Activated CD4-positive, alpha-beta T cell treated with anti-CD3 and anti-CD28 coated beads for 24 hours (primary cell): ENCODE measurements at regions not wholly inside any gene's neighbourhood (a gene's known extent, or its start where the extent isn't known, plus 50 kb on each side); places are given as distances from the start of the nearest gene placed in this dataset.
"Not testable (repeated sequence)": the region's sequence is repeated elsewhere in the genome, so short reads cannot be mapped to it uniquely, and the experiment has no call there.

Experiments used
- DNase-seq, 2 donors: peaks; one replicate each; pipeline ENCODE4 v3.0.0-alpha.2; 2020; ENCODE audit warnings: low read depth in 2 of 2

DNA sequence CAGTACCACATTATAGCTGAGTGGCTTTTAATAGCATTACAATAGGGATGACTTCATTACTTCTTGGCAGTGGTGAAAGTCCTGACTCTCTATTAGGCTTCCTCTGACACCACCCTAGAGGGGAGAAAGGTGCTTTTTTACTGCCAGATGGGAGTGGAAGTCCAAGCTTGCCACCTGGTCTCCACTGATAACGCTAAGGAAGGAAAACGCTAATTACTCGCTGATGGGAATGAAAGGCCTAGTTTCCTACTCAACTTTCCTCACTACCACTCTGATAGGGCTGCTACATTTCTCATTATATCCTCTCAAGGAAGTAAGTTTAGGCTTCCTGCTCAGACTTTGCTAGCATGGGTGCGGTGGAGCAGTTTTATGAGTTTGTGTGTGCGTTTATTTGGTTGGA lies 62.3 kb upstream of the PAGE3 start:
- DNase-seq = no peak

DNA sequence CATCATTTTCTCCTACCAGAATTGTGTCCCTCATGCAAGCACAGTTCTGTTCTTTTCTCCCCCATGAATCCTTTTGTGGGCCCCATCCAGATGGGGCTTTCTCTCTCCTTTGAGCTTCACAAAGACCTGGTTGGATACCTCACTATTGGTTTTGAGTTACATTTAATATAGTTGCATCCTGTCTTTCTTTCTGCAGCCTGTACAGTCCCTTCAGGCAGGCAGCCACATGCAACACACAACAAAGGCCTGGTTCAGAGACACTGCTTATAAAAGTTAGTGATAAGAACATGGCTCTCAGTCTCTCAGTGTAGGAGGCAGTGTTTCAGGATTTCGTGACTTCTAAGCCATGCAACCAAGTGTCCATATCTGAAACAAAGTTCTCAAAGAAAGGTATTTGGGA lies 70.6 kb upstream of the PAGE3 start:
- DNase-seq = no peak

DNA sequence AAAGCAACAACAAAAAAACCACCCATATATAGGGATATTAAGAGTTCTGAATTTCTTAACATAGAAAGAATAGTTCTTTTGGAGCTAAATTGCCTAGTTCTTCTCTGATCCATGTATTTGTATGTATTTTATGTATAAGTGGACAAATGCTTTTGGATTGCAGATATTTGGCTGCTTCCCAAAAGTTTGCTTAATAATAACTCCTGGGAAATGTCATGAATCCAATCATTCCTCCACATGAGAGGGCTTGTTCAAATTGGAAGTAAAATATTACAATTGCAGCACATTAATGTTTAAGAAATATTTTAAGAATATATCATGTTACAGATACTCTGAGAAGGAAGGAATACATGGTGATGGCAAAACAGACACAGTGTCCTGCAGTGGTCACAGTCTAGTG lies 71.5 kb upstream of the PAGE3 start:
- no peak for DNase-seq

DNA sequence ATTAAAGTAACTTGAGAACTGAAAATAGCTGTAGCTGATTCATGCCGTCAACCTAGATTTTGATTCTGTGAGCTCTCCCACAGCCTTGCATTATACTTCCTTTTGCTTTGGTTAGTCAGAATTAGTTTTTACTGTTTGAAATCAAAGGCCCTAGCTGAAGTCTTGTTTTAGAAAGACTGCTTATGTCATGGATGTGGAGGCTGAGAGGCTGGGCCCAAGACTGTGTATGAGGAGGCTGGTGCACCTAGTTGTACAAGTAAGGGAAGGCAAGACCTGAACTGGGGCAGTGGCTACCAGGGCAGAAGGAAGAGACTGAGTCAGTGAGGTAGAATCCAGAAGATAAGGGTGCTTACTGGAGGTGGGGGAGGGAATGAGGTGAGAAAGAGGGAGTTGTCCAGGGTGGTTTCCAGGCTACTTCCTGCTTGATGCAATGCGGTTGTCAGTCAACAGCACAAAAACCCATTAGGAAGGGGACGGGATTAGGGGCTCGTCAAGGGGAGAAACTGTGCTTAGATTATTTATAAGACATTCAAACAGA lies 76.2 kb upstream of the PAGE3 start:
- DNase-seq = no peak

DNA sequence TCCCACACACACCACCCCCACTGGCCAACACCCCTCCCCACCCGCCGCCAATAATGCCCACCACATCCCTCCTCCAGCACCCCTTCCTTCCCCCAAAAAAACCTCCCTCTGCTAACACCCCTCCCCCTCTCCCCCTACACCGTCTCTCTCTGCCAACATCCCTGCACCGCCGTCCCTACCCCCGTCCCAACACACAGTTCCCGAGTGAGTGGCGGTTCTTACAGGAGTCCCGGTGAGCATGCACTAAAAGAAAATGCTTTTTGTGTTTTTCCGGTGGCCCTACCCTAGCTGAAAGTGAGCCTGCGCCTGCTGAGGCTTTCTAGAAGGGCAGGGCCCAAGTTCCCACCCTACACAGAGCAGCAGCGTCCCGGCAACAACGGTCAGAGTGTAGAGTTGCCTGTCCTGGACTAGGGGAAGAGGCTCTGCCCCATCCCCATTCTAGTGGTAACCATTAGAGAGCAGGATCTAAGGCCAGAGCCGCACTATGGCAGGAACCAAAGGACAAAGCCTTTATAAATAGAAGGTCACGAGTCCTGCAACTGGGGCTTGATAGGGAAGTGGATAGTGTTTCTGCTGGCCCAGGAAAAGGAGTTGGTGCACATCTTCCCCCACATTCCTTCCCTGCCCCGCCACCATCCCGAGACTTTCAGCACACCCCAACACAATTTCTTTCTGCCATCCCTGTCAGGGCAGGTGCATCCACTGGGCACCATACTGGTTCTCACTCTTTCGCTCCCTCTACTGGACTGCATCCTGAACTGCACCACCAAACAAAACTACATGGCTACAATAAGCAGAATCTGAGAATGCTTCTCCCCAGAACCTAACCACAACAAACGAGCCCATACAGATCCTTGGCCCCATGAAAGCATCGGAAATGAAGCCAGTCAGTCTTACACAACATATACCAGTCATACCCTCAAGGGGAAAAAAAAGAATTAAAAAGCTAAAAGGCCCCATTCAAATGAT lies 78.1 kb upstream of the PAGE3 start:
- DNase-seq = peak; percentile 0 to 7

DNA sequence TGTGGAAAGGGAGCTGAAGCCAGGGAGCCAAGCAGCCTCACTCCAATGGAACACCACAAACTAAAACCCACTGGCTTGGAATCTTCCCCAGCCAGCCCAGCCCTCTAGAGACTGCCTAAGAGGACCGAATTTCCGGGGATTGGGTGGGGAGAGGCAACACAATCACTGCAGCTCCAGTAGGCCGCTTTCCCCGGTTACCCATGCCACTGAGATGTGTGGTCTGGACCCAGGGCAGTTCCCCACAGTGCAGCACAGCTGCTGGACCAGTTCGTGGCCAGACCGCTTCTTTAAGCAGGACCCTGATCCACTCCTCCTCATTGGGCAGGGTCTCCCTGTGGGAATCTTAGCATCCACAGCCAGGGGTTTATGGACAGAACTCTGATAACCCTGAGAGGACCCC lies 91.9 kb upstream of the PAGE3 start:
- no peak for DNase-seq

DNA sequence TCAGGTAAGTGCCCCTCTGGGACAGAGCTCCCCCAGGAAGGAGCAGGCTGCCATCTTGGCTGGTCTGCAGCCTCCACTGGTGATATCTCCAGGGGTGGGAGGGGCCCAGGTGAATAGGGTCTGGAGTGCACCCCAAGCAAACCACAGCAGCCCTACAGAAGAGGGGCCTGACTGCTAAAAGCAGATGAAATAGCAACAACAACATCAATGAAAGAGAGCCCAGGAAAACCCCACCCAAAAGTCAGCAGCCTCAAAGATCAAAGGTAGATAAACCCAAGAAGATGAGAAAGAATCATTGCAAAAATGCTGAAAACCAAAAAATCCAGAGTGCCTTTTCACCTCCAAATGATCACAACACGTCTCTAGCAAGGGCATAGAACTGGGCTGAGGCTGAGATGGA lies 92.5 kb upstream of the PAGE3 start:
- no peak for DNase-seq

DNA sequence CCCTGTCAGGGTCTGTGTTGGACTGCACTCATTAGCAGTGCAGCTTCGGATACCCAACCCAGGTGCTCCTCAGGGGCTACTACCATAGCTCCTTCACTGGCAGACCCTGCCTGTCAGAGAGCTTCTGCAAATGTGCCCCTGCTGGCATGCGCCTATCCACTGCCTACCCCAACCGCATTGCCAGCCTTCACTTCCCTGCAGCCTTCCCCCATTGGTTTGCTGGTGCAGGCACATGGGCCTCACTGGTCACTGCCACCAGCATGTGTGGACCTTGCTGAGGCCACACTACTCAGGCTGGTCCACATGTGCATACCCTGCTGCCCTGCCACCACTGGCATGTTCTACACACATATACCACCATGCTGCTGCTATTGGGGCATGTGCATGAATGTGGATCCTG lies 72.5 kb upstream of the MAGEH1 start:
- no peak for DNase-seq

DNA sequence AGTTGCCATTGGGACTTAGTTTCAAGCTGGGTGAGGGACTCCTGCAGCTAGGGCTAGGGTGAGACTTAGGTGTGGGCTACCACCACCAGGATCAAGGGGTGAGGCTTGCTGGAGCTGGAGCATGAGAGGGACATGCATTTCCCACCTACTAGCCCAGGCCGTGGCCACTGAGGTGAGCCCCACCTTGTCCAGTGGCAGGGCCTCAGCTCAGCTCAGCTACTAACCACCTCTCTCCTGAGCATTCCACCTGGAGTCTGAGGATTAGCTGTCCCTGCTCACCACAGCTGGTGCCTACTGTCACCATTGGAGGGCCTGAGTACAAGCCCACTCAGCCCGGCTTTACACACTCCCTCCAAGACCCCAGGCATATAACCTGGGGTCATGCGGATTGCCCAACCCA lies 62.6 kb upstream of the MAGEH1 start:
- DNase-seq = no peak

DNA sequence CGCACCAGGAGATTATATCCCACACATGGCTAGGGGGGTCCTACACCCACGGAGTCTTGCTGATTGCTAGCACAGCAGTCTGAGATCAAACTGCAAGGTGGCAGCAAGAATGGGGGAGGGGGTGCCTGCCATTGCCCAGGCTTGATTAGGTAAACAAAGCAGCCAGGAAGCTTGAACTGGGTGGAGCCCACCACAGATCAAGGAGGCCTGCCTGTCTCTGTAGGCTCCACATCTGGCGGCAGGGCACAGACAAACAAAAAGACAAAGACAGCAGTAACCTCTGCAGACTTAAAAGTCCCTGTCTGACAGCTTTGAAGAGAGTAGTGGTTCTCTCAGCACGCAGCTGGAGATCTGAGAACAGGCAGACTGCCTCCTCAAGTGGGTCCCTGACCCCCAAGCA lies 55.1 kb upstream of the MAGEH1 start:
- not testable (repeated sequence) for DNase-seq
